Kidney epithelial cell (primary cell): ENCODE measurements at regions not wholly inside any gene's neighbourhood (a gene's known extent, or its start where the extent isn't known, plus 50 kb on each side); places are given as distances from the start of the nearest gene placed in this dataset.
"Not testable (repeated sequence)": the region's sequence is repeated elsewhere in the genome, so short reads cannot be mapped to it uniquely, and the experiment has no call there.

Experiments
- DNase-seq: peaks from one replicate; pipeline ENCODE4 v3.0.0-alpha.2; 2010; ENCODE audit warnings: low read depth
- H3K27me3 ChIP-seq: 2 replicates; pipeline ENCODE4 v1.6.0; 2011; ENCODE audit warnings: low read length; ENCODE audit not compliant: control insufficient read depth, insufficient read depth
- H3K36me3 ChIP-seq: 2 replicates; pipeline ENCODE4 v1.5.1; 2011; ENCODE audit warnings: low read length; ENCODE audit not compliant: control insufficient read depth, insufficient read depth
- H3K4me3 ChIP-seq: 2 replicates; pipeline ENCODE4 v1.5.1; 2011; ENCODE audit warnings: low read depth, mild to moderate bottlenecking, control low read depth, low read length
- CTCF ChIP-seq: IDR thresholded peaks from 2 replicates; pipeline ENCODE4 v1.5.1; 2011; ENCODE audit warnings: mild to moderate bottlenecking, moderate library complexity, low read length, control low read depth, inconsistent platforms; ENCODE audit not compliant: insufficient read depth, poor library complexity, severe bottlenecking

DNA sequence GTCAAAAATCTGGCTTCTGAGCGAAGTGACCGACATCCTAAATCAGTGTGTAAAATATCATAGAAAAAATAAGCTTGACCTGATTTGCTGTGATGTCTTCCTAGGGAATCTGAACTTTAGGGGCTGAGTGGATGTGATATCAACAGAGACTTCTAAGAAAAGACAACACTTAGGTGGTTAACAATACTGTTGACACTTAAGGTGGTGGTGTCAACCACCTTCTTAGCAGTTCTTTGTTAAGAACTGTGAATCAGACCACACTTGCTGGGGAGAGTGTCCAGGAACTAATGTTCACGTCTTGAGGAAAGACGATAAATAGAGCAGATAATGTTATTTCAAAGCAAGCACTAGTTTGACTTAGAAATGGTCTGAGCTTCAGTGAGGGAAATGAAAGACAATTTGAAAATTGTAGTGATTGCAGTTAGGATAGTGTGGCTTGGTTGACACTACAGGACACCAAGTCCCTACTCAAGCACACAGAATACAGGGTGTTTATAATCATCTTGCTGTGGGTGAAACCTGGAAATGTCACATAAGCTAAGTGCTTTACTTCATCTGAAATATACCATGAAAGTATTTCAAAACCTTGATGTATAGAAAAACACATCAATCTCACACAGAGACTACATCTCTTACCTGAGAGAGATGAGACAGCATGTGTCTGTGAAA, 1936.5 kb downstream of the PCDH9 start:
- TF ChIP-seq CTCF, result no peak
- Histone ChIP-seq H3K4me3 (no peak overlapping the region), H3K27me3 (no peaks in the 10 kb centered on the region), H3K36me3 (no peaks in the 10 kb centered on the region)
- DNase-seq, result no peak

DNA sequence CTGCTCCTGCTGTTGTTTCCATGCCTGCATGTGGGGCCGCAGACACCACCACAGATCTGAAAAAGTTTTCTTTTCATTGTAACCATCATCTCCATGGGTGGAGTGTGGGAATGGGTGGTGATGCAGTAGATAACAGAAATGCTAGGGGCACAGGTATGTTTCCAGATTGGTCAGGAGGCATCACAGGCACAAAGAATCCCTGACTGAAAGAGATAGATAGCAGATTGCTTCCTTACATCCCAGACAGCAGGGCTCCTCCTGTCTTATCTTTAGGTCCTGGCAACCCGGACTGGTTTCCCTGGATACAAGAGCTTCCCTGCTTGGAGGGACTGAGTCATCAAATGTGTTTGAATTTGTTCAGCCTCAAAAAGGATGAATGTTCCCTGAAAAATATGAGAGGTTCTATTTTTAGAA, 1937.6 kb downstream of the PCDH9 start:
- H3K36me3 ChIP-seq, result no peaks in the 10 kb centered on the region
- DNase-seq, result no peak
- no peaks in the 10 kb centered on the region for H3K27me3 ChIP-seq
- no peak for TF ChIP-seq CTCF
- H3K4me3 ChIP-seq, result no peak overlapping the region

GRCh38 chr13:65287405-65287804, 1942.7 kb downstream of the PCDH9 start:
- H3K27me3 ChIP-seq, result no peaks in the 10 kb centered on the region
- no peak overlapping the region for H3K4me3 ChIP-seq
- no peak for TF ChIP-seq CTCF
- no peak for DNase-seq
- no peaks in the 10 kb centered on the region for H3K36me3 ChIP-seq

DNA sequence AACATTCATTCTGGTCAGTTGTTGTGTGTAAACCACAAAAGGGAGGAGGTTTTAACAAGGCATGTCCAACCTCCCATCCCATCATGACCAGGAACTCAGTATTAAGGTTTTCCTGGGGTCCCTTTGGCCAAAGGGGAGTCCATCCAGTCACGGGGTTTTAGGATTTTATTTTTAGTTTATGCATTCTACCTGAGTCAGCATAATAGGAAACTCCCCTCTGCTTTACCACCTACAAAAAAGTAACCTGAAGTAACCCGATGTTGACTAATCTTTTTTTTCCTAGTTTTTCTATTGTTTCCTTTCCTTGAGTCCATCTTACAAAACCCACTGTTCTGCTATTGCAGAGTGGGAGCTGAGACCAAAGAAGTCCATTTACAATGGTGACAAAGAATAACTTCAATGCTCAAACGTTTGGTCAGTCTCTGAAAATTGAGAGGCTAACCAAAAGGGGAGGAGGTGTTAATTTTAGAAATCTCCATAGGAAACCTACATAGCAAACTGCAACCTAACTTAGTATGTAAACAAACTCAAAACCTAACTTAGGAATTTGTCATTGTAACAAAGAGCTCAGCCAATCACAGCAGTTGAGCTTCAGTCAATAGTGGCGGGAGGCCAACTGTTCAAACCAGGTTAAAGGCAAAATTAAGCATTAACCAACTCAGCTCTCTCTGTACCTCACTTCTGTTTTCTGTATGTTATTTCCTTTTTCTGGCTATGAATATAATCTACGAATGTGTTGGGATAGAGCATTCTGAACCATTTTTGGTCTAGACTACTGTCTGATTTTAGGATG, 1954.1 kb downstream of the PCDH9 start:
- Histone ChIP-seq H3K4me3 (no peak overlapping the region), H3K36me3 (no peaks in the 10 kb centered on the region), H3K27me3 (no peaks in the 10 kb centered on the region)
- DNase-seq, result no peak
- no peak for TF ChIP-seq CTCF

GRCh38 chr13:65275108-65275507, 1955.0 kb downstream of the PCDH9 start:
- H3K36me3 ChIP-seq, result no peaks in the 10 kb centered on the region
- TF ChIP-seq CTCF, result no peak
- H3K27me3 ChIP-seq, result no peaks in the 10 kb centered on the region
- H3K4me3 ChIP-seq, result no peak overlapping the region
- no peak for DNase-seq

- not testable (repeated sequence) for H3K4me3 ChIP-seq, DNase-seq
Observed at GRCh38 chr13:65273811-65274420, 1956.2 kb downstream of the PCDH9 start.

More at GRCh38 chr13:65273811-65274420, 1956.2 kb downstream of the PCDH9 start:
- not testable (repeated sequence) for H3K36me3 ChIP-seq, H3K27me3 ChIP-seq
